ENCODE measurements at regions not wholly inside any gene's neighbourhood (a gene's known extent, or its start where the extent isn't known, plus 50 kb on each side); places are given as distances from the start of the nearest gene placed in this dataset.

DNA sequence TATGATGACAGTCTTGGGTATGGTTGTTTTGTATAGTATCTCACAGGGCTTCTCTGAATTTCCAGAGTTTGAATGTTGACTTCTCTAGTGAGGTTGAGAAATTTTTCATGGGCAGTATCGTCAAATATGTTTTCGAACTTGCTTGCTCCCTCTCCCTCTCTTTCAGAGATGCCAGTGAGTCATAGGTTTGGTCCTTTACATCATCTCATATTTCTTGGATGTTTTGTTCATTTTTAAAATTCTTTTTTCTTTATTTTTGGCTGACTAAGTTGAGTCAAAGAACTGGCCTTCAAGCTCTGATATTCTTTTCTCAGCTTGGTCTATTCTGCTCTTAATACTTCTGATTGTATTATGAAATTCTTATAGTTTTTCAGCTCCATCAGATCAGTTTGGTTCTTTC is 282.3 kb upstream of the NECTIN3 start:
- no peak for DNase-seq

DNA sequence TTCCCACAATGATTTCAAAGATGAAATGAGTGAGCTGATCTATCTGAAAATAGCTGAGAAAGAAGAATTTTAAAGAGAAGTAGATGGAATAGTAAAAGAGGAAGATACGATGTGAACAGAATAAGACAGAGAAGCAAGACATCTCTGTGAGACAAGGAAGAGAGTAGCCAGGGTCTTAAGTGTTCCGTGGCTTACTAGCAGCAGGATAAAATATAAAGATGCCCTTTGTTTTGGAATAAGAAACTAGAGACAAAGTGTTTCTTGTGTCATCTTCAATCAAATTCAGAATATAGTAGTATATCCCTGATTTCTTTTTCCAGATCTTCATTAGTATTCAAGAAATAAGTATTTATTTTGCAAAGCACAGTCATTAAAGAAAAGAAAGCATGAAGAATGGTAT is 281.0 kb upstream of the NECTIN3 start:
- no peak for DNase-seq

DNA sequence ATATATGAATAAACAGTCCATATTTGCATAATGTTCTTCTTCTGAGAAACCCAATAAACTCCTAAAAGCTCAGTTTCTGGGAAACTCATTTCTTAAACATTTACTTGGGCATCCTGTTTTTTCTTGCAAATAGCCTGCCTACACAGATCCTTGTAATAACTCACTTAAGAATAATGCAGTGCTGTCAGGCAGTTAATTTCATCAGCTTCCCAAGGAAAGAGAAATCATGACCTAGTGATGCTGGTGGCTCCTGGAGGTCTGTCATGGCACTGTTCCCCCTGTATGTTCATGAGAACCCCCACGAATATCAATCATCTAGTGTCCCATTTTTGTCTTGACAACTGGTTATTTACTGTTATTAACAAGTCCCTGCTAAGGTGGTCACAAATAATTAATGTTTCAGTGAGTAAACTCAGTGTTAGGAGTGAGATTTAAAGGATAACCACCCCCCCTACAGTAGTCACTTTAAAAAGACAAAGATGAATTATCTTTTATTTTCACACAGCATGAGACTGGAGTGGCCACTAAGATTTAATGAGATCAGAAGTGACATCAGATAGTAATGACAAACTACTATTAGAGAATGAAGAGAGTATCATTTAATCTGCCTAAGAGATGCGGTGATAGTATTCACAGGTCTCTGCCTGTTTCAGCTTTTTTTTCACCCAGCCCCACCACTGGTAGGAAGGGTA is 279.5 kb upstream of the NECTIN3 start:
- no peak for DNase-seq

DNA sequence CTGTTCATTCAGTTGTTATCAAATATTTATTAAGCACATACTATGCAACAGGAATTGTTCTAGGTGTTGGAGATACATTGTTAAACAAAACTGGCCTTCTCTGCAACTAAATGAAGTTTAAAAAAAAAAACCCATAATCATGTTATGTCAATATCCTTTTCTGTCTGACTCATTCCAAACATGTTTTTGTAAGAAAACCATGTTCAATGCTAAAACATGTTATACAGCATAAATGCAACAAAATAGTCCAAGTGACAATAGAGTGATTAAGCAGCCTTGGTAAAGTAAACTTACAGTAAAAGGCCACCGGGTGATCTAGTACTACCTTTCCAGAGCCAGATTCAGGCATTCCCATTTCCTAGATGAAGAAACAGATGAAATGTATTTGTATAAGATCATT is 278.0 kb upstream of the NECTIN3 start:
- DNase-seq: no peak

DNA sequence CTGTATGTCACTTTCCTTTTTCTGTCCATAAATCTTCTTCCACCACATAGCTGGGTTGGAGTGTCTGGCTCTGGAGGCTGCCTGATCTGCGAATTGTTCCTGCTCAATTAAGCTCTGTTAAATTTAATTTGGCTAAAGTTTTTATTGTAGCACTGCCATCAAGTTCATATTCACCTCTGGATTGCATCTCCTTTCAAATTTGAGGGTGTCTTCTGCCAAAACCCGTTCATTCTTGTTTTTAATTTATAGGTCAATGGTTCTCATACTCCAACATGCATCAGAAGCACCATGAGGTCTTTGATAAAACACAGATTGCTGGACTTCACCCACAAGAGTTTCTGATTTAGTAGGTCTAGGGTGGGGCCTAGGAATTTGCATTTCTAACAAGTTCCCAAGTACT is 276.5 kb upstream of the NECTIN3 start:
- DNase-seq: no peak

DNA sequence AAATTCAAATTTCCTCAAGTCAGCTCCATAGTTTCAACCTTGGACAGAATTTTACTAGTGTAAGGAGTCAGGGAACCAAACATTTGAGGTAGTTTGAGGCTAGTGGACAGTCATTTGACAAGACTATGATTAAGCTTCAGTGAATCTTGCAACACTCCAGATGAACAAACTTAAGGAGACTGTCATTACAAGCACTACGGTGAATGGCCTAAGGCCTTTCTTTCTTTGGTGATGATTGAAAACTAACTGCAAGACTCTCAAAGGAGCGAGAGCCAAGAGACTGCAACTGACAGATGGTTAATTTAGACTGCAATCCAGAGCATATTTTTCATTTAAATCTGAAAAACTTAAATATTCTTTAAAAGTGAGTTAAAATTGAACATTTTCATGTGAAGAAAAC is 272.3 kb upstream of the NECTIN3 start:
- no peak for DNase-seq

DNA sequence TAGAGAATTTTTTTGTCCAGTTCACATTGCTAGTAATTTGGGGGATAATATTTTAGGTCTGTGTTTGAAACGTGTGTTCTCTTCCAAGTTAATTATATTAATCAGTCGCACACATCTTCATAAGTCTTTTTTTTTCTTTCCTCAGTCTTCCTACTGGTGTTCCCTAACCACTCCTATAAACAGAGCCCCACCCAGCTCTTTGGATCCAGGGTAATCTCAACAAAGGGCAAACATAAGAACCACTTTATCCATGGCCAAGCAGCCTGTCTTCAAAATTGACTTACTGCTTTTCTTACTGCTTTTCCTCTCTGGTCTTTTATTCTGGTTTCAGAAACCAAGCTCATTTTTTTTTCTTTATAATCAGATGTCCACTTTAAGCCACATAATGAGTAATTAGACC is 266.8 kb upstream of the NECTIN3 start:
- DNase-seq: no peak

DNA sequence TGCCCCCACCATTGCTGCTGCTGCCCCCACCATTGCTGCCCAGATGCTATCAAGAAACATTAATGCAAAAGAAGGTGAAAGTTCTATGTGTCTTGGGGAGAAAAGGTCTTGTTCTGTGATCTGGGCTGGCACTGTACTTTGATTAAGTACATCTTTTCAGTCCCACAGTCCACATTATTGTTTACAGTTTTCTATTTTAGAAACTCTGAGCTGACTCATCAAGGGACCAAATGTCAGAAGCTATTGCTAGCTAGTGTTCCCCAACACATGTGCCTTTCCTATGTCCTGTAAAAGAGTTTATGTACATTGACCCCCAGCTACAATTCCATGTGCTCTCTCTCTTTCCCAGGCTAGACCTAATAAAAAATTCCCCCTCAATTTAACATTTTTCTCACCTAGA is 264.7 kb upstream of the NECTIN3 start:
- DNase-seq: no peak

DNA sequence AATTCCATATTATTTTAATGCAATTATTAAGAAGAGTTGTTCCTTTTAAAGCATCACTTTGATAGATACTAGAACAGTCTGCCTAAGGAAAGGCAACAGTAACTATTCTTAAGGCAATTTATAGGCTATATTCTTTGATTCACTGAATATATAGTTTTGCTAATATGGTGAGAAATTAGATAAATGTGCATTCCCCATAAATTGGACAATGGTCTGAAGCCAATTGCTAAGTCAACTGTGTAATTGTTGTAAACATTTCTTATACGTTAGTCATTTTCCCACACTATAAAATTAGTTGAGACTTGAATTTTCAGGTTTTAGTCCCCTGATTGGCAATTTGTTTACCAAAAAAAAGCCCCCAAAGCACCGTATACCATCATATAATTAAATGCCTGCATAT is 263.0 kb upstream of the NECTIN3 start:
- DNase-seq: no peak

DNA sequence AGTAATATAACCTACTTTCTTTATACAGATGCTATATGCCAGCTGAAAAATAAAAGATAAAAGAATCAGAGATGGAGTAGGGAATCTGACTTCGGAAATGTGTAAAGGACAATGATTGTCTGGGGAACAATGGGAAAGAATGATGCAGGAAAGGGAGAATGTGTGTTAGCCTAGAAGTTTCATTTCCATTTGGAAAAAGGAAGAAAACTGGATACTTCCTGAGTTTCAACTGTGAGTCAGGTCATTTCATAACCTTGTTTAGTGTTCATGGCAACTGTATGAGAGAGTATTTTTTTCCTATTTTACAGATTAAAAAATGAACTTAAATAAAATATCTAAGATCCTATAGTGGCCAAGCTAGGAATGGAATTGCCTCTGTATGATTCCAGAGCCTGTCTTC is 261.3 kb upstream of the NECTIN3 start:
- no peak for DNase-seq

DNA sequence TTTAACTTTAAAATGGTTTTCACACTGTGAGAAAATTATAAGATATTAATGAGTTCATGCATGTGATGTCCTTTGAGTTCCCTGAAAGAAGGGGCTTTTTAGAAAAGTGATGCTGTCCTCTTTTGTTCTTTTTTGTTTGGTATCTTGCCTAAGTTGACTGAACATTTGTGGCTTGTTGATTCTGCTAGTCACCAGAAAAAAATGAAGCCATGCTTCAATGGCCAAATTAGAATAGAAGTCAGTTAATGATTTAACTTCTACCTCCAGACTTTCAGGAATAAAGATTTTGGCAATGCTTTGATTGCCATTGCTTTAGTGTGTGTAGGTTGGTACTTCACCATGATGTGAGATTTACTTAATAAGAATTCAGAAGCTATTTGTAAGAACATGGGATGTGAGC is 260.6 kb upstream of the NECTIN3 start:
- DNase-seq: no peak

DNA sequence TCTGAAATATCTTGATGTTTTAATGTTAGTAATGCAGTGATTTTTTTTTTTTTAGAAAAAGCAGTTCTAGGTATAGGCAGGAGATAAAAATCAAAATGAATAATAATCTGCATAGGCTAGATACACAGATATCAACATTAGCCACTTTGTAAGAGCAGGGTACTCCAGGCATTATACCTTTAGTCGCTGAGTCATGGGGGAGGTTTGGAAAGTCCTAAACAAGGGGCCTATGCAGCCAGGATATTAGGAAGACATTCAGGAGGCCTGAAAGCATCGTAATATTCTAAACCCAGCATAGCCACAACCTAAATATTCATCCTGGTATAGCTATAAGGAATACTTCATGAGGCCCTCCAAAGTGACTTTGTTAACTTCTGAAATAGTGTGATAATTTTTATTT is 258.1 kb upstream of the NECTIN3 start:
- DNase-seq: no peak

DNA sequence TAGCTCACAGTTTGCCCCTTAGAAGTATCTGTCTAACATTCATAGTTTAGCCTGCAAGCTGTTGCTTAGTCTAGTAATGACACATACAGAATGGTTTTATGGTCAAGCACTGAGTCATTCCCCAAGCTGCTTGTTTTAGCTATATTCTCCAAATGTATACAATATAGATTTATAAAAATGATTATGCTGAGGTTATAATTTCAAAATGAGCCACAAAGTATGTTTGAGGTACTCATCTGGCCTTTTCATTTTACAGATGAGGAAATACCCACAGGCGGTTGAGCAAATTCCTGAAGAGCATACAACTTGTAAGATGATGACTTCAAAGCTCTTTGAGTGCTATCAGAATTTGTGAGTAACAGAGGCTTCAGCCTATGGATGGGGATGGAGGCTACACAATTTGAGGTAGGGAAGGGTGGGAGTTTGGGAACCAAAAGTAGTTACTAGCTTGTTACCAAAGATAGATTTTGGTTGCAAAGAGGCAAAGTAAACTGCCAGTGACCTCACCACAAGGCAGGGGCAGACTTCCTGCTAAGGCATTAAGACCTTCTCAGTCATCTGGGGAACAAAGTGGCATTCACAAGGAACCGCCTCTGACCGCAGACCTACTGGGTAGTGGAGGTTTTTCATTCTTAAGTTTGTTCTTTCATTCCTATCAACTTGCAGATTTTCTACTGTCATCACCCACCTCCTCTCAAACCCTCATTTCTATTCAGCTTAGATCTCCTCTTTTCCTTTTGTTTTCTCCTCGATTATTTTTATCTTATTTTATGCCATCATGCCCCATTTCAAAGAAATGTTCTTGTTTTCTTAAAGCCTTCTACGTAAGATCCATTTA is 257.2 kb upstream of the NECTIN3 start:
- no peak for DNase-seq

DNA sequence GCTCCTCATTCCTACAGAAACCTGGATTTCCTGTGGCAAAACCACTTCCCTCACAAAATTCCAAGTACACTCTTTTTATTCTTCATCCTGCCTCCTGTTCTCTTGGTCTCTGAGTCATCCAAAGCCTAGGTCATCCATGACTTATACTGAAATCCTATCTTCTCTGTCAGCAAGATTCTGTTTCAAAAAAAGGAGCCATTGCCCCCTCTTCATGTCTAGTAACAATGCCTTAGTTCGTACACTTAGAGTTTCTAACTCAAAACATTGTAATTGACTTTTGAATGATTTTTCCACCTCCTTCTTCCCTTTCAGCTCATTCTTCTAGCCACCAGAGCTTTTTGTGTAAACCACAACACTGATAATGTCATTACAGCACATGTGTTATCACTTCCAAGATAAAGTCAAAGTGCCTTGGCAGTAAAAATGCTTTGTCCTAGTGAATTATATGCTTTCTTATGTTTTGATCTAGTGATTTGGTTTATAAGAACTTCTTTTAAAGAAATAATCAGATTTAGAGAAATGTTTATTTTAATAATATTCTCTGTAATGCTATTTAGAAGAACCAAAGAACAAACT is 256.5 kb upstream of the NECTIN3 start:
- DNase-seq: no peak

DNA sequence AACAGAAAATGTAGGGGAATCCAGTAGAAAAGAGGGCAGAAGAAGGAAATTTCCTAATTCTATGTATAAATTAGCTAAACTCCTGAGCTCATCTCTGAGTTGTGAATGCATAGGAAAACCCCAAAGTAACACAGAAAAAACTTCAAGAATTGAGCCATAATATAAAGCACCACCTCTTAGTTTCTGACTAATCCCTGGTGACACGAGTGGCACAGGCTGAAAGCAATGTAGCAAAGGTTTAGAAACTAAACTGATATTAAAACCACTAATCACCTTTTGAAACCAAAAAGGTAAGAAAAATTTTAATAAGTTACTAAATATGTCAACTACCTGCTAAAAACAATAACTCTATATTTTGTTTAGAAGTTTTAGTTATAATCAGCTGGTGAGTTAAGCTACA is 255.6 kb upstream of the NECTIN3 start:
- DNase-seq: no peak

DNA sequence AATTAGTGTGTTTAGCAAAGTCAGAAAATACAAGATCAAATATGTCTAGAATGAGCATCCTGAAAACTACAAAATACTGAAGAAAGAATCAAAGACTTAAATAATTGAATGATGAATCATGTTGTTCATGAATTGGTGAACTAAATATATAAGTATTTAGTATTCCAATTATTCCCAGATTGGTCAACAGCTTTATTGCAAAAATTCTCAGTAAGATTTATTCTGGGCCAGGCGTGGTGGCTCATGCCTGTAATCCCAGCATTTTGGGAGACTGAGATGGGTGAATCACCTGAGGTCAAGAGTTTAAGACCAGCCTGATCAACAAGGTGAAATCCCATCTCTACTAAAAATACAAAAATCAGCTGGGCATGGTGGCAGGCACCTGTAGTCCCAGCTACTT is 250.0 kb upstream of the NECTIN3 start:
- no peak for DNase-seq

DNA sequence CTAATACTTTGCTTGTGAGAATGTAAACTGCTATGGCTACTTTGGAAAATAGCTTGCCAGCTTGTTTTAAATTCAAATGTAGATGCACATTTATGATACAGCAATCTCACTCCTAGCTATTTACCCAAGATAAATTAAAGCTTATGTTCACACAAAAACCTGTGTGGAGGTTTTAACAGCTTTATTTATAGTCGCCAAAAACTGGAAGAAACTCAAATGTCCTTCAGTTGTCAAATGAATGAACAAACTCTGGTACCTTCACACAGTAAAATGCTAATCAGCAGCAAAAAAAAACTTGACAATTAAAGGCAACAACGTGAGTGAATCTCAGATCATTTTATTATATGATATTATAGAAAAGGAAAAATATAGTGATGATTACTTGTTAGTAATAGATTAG is 248.6 kb upstream of the NECTIN3 start:
- DNase-seq: no peak

DNA sequence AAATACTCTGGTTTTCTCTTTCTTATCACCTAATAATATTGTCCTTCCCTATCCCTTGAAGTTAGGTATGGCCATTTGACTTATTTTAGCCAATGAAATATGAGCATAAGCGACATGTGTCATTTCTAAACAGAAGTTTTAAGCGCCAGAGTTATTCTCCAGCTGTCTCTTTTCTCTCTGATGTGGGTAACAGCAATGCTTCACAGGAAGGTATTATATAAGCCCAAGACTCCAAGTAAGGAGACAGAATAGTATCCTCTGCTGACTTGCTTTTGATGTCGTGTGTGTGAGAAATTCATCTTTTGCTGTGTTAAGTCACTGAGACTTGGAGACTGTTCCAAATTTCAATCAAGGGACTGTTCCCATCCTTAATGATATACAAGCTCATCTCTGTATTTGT is 224.6 kb upstream of the NECTIN3 start:
- DNase-seq: no peak

DNA sequence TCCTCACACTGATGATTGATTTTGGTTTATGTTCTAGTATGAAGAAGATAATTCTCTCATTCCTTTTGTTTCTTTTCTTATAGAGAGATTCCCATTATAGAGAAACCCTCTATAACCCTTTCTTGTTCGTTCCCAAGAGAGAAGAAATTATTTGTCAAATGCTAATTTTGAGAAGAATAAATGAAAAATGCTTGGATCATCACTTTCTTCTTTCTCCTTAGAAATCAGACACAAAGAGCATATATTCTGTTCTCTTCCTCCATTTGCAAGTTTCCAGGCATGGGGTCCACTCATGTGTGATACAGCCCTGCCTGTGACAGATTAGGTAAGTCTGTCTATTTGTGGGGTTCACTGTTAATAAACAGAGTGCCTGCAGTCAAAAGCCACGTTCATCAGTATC is 222.6 kb upstream of the NECTIN3 start:
- no peak for DNase-seq

DNA sequence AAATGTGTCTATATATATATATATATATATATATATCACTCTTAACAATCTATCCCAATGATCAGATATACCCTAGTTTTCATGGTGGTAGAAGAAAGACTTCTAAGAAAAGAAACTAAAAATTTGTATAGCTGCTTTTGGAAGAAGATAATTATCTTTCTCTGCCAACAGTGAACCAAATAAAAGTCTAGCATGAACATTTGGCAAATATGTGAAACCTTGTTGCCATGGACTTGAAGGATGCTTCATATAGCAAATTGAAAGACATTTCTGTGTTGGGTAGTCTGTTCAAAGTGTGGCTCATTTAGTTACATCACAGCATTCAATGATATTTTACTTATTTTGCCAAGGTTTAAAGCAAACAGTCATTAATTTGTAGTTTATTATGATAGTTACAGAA is 219.9 kb upstream of the NECTIN3 start:
- no peak for DNase-seq

DNA sequence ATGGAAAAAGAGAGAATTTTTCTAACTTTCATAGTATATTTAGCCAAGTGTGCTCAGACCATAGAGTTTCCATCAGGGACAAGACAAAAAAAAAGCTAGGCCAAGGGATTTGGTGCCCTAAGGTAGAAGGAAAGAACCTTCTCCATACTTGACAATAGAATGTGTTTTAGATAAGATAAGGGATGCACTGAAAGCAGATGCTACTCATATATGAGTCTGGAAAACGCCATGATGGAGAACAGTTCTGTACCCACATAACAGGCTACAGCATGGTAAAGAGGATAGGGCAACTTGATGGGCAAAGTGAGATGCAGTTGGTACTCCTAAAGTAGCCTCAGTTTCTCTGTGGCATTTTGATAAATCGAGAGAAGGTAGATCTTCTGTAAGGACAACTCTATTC is 216.4 kb upstream of the NECTIN3 start:
- DNase-seq: no peak

DNA sequence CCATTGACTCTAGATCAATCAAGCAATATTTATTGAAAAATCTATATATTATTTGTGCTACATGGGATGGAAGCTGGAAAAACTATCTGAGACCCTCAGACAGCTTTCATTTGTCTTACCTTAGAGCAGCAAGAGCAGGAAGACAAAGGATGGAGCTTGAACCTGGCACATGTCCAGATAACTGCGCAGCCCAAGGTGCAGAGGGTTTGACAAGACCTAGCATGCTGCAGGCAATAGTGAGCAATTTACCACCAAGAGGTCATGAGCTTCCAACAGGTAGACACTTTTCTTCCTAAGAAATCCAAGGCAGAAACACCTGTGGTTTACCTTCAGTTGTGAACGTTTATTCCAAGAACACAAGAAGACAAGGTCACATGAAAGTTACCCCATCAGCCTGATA is 214.7 kb upstream of the NECTIN3 start:
- no peak for DNase-seq

DNA sequence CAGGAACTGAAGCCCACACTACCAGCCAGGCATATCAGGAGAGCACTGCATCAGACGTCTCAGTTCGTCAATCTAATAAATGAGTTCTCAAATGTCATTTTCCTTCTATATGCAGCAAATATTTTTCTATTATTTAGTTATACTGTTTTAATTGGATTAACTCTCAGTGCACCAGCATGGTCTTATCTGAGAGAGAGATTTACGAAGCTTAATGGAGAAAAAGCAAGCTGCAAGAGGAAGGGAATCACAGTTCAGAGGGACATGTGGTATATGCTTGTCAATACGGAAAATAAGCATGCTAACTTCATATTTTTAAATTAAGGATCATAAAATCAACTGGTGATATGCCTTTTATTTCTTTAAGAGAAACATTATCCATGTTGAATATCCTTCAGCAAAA is 213.1 kb upstream of the NECTIN3 start:
- no peak for DNase-seq

DNA sequence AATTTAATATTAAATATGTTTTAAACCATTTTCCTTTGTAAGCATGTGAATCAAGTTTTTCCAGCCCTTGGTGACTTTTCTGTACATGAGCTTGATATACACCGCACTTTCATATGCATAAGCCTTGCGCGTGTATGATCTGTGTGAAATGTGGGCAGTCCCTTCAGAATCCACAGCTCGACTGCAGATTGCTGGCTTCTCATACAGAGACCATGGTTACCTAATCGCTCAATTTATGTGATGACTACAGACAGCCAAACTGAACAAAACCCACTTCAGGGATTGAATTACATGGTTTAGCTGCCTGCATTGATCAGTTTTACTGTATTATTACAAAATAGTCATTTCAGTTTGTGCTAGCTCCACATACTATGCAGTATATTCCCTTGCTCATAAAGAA is 212.3 kb upstream of the NECTIN3 start:
- no peak for DNase-seq

DNA sequence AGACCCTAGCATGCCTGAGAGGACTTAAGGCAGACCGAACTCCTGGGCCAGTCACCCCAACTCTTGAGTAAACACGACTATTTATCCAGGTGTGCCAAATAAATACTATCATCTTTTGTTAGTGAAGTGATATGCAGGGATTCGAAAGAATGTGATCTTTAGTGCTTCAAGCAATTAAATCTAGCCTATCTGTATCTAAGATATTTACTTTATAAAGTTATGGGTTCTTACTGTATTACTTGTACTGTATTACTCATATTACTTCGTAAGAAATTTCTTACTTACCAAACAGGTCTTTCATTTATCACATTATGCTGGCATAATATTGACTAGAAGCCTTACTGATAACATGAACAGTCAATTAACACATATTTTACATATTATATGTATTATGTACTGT is 211.6 kb upstream of the NECTIN3 start:
- no peak for DNase-seq

Data from NCI-H524 treated with DMSO at 0.1 percent for 48 hours (cell line).